WI38 (cell line): ENCODE measurements at regions not wholly inside any gene's neighbourhood (a gene's known extent, or its start where the extent isn't known, plus 50 kb on each side); places are given as distances from the start of the nearest gene placed in this dataset.

Source experiments
- H3K4me3 ChIP-seq: 2 replicates; pipeline ENCODE4 v1.5.1; 2011; ENCODE audit warnings: low read depth, mild to moderate bottlenecking, control low read depth, low read length
- TF ChIP-seq, protein P1 (sequence below): IDR thresholded peaks from 2 replicates; pipeline ENCODE4 v1.5.1; 2012; ENCODE audit warnings: low read depth, mild to moderate bottlenecking, control low read depth, low read length

DNA sequence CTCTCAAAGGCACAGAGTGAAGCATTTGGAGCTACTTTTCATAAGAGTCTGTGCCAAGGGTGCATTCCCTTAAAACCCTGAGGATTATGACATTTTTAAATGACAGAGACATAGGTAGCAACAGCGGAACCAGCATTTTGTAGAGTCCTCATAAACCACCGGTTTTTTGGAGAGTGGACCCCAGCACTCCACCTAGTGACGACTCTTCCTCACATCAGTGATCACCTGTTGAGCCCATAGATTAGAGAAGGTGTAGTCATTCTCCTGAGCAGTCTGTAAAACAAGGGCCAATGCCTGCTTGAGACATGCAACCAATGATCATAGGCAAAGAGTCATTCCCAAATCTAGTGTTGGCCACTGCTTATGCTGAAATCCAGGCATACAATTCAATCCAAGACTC, 399.1 kb downstream of the GXYLT1 start:
- H3K4me3 ChIP-seq, result no peak overlapping the region

DNA sequence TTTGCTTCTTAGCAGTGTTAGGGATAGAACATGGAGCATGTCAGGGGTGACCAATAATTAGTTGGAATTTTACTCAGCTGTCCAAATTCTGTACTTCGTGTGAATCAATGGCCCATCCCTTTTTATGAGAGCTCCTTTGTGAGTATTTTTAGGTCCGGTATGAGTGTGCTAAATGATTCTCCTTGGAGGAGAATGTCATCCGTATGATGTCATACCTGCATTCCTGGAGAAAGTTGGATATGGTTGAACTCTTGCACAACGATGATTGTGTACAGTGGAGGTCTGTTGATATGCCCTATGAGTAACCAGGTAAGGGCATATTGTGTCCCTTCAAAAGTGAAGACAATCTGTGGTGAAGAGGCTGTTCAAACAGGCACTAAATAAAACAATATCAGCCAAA, 400.8 kb downstream of the GXYLT1 start:
- TF ChIP-seq, protein P1, sequence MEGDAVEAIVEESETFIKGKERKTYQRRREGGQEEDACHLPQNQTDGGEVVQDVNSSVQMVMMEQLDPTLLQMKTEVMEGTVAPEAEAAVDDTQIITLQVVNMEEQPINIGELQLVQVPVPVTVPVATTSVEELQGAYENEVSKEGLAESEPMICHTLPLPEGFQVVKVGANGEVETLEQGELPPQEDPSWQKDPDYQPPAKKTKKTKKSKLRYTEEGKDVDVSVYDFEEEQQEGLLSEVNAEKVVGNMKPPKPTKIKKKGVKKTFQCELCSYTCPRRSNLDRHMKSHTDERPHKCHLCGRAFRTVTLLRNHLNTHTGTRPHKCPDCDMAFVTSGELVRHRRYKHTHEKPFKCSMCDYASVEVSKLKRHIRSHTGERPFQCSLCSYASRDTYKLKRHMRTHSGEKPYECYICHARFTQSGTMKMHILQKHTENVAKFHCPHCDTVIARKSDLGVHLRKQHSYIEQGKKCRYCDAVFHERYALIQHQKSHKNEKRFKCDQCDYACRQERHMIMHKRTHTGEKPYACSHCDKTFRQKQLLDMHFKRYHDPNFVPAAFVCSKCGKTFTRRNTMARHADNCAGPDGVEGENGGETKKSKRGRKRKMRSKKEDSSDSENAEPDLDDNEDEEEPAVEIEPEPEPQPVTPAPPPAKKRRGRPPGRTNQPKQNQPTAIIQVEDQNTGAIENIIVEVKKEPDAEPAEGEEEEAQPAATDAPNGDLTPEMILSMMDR, result no peak
- H3K4me3 ChIP-seq, result no peak overlapping the region

More for the DNA sequence above, 399.1 kb downstream of the GXYLT1 start:
- TF ChIP-seq, protein P1, result no peak

DNA sequence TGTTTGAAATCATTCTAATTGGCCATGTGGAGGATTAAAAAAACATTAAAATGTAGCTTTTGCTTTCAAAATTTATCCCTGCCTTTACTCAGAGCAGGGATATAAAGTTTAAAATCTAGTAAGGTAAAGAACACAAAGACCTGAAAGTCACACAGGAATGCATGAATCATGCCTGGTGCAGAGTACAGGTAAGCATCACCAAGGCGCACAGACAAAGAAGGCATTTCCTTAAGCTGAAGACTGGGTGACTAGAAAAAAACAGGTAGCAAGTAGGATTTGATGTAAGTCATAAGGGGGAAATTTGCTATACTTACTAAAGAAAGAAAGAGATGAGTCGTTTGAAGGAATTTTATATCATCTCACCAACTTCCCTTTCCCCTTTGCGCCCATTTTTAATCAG, 405.6 kb downstream of the GXYLT1 start:
- TF ChIP-seq, protein P1, result no peak

DNA sequence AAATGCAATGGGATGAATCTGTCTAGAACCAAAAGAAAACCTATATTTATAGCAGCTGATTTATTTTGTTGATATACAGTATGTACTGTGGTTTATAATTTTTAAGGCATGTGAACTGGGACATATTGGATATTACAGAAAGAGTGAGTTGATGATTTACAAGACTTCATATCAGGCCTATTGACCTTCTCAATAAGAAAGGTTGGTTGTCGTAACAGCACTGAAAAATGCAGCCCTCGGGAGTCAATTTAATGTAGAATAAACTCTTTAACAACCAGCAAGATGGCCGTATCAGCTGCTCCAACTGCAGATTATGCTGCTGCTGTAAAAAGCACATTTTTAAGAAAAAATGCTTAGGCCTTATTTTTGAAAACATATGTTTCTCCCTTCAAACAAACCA, 407.3 kb downstream of the GXYLT1 start:
- TF ChIP-seq, protein P1, result no peak
- no peak overlapping the region for H3K4me3 ChIP-seq

More for the DNA sequence above, 405.6 kb downstream of the GXYLT1 start:
- H3K4me3 ChIP-seq, result no peak overlapping the region

DNA sequence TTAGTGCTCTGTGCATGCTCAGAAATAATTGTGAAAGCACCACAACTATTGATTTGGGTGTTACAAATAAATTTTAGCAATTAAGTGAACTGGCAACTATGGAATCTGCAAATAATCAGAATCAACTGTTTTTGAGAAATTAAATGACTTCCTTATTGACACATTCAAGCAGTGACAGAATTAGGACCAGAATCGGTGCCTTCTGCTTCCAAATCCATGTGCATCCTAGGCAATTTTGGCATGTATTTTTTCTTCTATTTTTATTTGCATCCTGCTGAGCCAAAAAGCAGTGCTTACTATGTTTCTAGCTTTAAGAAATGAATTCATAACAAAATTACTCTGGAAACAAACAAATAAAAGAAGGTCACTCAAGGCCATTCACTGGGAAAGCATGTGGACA, 408.2 kb downstream of the GXYLT1 start:
- H3K4me3 ChIP-seq, result no peak overlapping the region
- TF ChIP-seq, protein P1, result no peak

DNA sequence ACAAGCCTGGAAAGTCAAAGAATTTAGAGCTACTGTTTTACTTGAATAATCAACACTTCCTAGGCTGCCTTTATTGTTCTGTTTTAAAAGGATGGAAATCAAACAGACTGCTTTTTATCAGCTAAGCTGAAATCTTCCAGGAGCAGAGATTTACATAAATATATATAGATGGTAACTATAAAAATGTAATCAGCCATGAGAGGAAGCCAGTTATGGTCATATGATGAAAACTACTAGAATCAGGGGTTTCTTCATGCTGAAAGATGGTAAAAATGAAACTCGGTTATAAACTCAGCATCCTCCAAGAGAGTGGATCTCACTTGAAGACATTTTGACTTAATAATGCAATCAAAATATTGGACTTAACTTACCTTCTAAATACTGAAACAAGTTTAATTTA, 413.0 kb downstream of the GXYLT1 start:
- TF ChIP-seq, protein P1, result no peak
- H3K4me3 ChIP-seq, result no peak overlapping the region

DNA sequence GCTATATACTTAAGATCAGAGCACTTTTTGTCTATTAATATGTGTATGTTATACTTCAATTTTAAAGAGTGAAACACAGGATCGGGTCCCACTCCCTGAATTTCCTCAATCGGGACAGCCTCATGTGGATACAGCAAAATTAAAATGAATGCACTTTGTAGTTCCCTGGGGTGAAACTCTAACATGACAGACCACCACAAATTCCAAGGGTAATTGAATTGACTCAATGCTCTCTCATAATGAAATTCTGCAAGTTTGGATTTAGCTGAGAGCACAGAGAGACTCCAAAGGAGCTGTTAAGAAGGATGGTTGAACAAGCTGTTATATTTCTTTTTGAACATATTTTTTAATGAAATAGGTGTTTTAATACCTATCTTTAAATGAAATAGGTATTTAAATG, 413.6 kb downstream of the GXYLT1 start:
- TF ChIP-seq, protein P1, result no peak
- no peak overlapping the region for H3K4me3 ChIP-seq
